Mesendoderm (in vitro differentiated cells): ENCODE measurements at regions not wholly inside any gene's neighbourhood (a gene's known extent, or its start where the extent isn't known, plus 50 kb on each side); places are given as distances from the start of the nearest gene placed in this dataset.
"Not testable (repeated sequence)": the region's sequence is repeated elsewhere in the genome, so short reads cannot be mapped to it uniquely, and the experiment has no call there.

Source experiments
- DNase-seq: peaks from one replicate; pipeline ENCODE4 v3.0.0; 2013
- H2AK5ac ChIP-seq: 2 replicates; pipeline ENCODE4 v1.6.1; 2013; ENCODE audit warnings: low read length, inconsistent platforms
- H2BK120ac ChIP-seq: 2 replicates; pipeline ENCODE4 v1.6.1; 2013; ENCODE audit warnings: low read depth, mild to moderate bottlenecking, low read length, moderate library complexity, mixed read lengths
- H2BK15ac ChIP-seq: replicated peaks from 2 replicates; pipeline ENCODE4 v1.6.1; 2013; ENCODE audit warnings: low read depth, mild to moderate bottlenecking, moderate library complexity
- H2BK5ac ChIP-seq: 2 replicates; pipeline ENCODE4 v1.6.1; 2013; ENCODE audit warnings: low read length, inconsistent platforms
- H3K18ac ChIP-seq: 2 replicates; pipeline ENCODE4 v1.6.1; 2013; ENCODE audit warnings: mild to moderate bottlenecking, low read length, mixed read lengths
- H3K23ac ChIP-seq: one replicate; pipeline ENCODE4 v1.6.1; 2013; ENCODE audit warnings: low read length
- H3K27ac ChIP-seq: 2 replicates; pipeline ENCODE4 v1.5.1; 2013; ENCODE audit warnings: low read depth, mild to moderate bottlenecking, inconsistent platforms, low read length, moderate library complexity
- H3K27me3 ChIP-seq: 2 replicates; pipeline ENCODE4 v1.6.1; 2013; ENCODE audit warnings: low read length, control low read depth, mild to moderate bottlenecking, inconsistent platforms; ENCODE audit not compliant: insufficient read depth, poor library complexity
- H3K36me3 ChIP-seq: 2 replicates; pipeline ENCODE4 v1.6.1; 2013; ENCODE audit warnings: low read length, inconsistent platforms; ENCODE audit not compliant: control insufficient read depth, insufficient read depth
- H3K4ac ChIP-seq: one replicate; pipeline ENCODE4 v1.6.1; 2013; ENCODE audit warnings: low read depth, mild to moderate bottlenecking, low read length, moderate library complexity
- H3K4me1 ChIP-seq: 2 replicates; pipeline ENCODE4 v1.6.1; 2013; ENCODE audit warnings: low read depth, low read length, inconsistent platforms; ENCODE audit not compliant: control insufficient read depth
- H3K4me2 ChIP-seq: 2 replicates; pipeline ENCODE4 v1.6.1; 2013; ENCODE audit warnings: low read length
- H3K4me3 ChIP-seq: 2 replicates; pipeline ENCODE4 v1.5.1; 2013; ENCODE audit warnings: mild to moderate bottlenecking, low read length
- H3K56ac ChIP-seq: one replicate; pipeline ENCODE4 v1.6.1; 2013; ENCODE audit warnings: low read length
- H3K79me1 ChIP-seq: 2 replicates; pipeline ENCODE4 v1.6.1; 2013; ENCODE audit warnings: low read length, inconsistent platforms
- H3K79me2 ChIP-seq: 2 replicates; pipeline ENCODE4 v1.6.1; 2013; ENCODE audit warnings: mild to moderate bottlenecking, low read length; ENCODE audit not compliant: control insufficient read depth, insufficient read depth
- H3K9ac ChIP-seq: 2 replicates; pipeline ENCODE4 v1.6.1; 2013; ENCODE audit warnings: low read length, inconsistent platforms
- H4K5ac ChIP-seq: one replicate; pipeline ENCODE4 v1.6.1; 2013; ENCODE audit warnings: low read length
- H4K8ac ChIP-seq: one replicate; pipeline ENCODE4 v1.6.1; 2013; ENCODE audit warnings: low read depth, mild to moderate bottlenecking, control low read depth, low read length, moderate library complexity
- WGBS: extraction: QIAGEN DNeasy Blood & Tissue Kit; methylation state at CpG from one replicate; pipeline ENCODE4 v1.1.7; 2013; ENCODE audit warnings: low lambda C conversion rate, missing lambda C conversion rate; ENCODE audit not compliant: insufficient coverage; ENCODE audit errors: extremely low coverage; 5-methylcytosine and 5-hydroxymethylcytosine counted together

DNA sequence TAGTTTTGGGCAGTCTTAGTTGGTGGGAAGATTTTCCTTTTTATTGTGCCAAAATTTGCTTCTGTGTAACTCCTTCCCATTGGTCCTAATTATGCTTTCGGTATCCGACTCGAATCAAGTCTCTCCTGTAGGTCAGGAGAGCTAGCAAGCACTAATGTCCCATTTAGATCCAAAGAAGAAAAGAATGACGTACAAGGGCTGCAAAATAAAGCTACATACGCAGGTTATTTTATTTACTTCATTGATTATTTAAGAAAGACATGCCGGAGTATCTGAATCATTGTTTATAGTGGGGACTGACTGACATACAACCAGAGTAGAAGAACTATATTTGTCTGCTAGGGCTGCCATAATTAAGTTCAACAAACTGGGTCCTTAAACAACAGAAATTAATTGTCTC, 648.5 kb downstream of the CPS1 start:
- Histone ChIP-seq H3K27me3 (no peaks in the 10 kb centered on the region), H2AK5ac (no peak overlapping the region), H3K4me1 (no peaks in the 10 kb centered on the region), H3K27ac (no peak overlapping the region), H2BK15ac (no peak overlapping the region), H3K4ac (no peak overlapping the region), H2BK120ac (no peak overlapping the region), H3K79me2 (no peaks in the 10 kb centered on the region), H3K79me1 (no peaks in the 10 kb centered on the region), H3K23ac (no peak overlapping the region), H4K5ac (no peak overlapping the region), H3K56ac (no peak overlapping the region), H3K18ac (no peak overlapping the region), H2BK5ac (no peak overlapping the region), H3K36me3 (no peaks in the 10 kb centered on the region), H3K4me3 (no peak overlapping the region), H4K8ac (no peak overlapping the region), H3K4me2 (no peak overlapping the region), H3K9ac (no peak overlapping the region)
- WGBS = no CpG with 5 or more reads among the region's 6 CpGs
- DNase-seq = no peak

DNA sequence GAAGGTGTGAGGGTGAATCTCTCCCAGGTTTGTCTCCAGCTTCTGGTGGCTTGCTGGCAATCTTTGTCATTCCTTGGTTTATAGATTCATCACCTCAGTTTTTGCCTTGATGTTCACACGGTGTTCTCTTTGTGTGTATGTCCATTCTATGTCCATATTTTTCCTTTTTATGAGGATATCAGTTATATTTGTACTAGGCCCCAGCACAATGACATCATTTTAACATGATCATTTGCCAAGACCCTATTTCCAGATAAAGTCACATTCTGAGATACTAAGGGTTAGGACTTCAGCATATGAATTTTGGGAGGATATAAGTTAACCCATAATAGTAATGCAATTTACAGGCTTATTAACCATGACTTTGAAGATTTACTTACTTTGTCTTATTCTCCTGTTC, 649.0 kb downstream of the CPS1 start:
- no peaks in the 10 kb centered on the region for H3K36me3 ChIP-seq
- no peak for DNase-seq
- no peak overlapping the region for H4K5ac ChIP-seq
- H3K18ac ChIP-seq = no peak overlapping the region
- H3K4me3 ChIP-seq = no peak overlapping the region
- no peak overlapping the region for H4K8ac ChIP-seq
- no peak overlapping the region for H3K4me2 ChIP-seq
- no peak overlapping the region for H2BK15ac ChIP-seq
- H3K4ac ChIP-seq = no peak overlapping the region
- H2BK5ac ChIP-seq = no peak overlapping the region
- no peaks in the 10 kb centered on the region for H3K79me2 ChIP-seq
- no peak overlapping the region for H2AK5ac ChIP-seq
- H3K23ac ChIP-seq = no peak overlapping the region
- no peaks in the 10 kb centered on the region for H3K79me1 ChIP-seq
- H3K27ac ChIP-seq = no peak overlapping the region
- H3K4me1 ChIP-seq = no peaks in the 10 kb centered on the region
- no peaks in the 10 kb centered on the region for H3K27me3 ChIP-seq
- H2BK120ac ChIP-seq = no peak overlapping the region
- no CpG with 5 or more reads among the region's 1 CpG for WGBS
- no peak overlapping the region for H3K56ac ChIP-seq
- H3K9ac ChIP-seq = no peak overlapping the region

DNA sequence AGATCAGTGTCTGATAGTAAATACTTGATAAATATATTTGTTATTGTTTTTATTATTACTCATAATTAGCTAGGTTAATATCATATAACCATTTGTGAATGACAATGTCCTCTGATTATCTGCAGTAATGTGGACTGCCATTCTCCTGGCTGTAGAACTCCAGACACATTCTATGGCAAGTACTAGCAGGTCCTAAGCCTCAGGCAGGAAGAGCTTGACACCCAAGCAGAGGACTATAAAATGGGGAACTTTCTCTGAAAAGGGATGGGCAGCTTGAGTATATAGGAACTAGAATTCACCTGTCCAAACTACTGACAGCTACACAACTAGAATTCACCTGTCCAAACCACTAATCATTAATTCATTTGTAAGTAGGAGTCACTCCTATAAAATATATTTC, 649.4 kb downstream of the CPS1 start:
- DNase-seq = no peak
- H3K79me1 ChIP-seq = no peaks in the 10 kb centered on the region
- H3K4me2 ChIP-seq = no peak overlapping the region
- H2AK5ac ChIP-seq = no peak overlapping the region
- no peak overlapping the region for H3K27ac ChIP-seq
- no peak overlapping the region for H3K4ac ChIP-seq
- no peaks in the 10 kb centered on the region for H3K27me3 ChIP-seq
- H4K5ac ChIP-seq = no peak overlapping the region
- no peaks in the 10 kb centered on the region for H3K4me1 ChIP-seq
- H4K8ac ChIP-seq = no peak overlapping the region
- no peak overlapping the region for H2BK15ac ChIP-seq
- H3K36me3 ChIP-seq = no peaks in the 10 kb centered on the region
- H3K23ac ChIP-seq = no peak overlapping the region
- H3K56ac ChIP-seq = no peak overlapping the region
- H2BK5ac ChIP-seq = no peak overlapping the region
- no peak overlapping the region for H3K4me3 ChIP-seq
- no peak overlapping the region for H2BK120ac ChIP-seq
- no peak overlapping the region for H3K18ac ChIP-seq
- H3K79me2 ChIP-seq = no peaks in the 10 kb centered on the region
- H3K9ac ChIP-seq = no peak overlapping the region

DNA sequence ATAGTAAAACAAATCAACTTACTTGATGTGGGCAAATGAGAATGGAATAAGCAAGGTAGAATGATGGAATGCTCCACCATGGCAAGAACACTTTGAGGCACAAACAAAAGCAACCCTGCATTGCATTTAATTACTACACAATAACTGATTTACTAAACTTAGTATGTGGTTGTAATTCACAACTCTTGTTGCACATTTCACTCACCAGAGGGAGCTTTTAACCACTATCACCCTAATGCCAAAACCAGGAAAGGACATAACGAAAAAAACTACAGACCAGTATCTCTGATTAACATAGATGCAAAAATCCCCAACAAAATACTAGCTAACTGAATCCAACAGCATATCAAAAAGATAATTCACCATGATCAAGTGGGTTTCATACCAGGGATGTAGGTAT, 659.8 kb downstream of the CPS1 start:
- Histone ChIP-seq H3K4me3 (no peak overlapping the region), H4K8ac (no peak overlapping the region), H4K5ac (no peak overlapping the region), H2BK5ac (no peak overlapping the region), H3K23ac (no peak overlapping the region), H3K79me2 (no peaks in the 10 kb centered on the region), H3K79me1 (no peaks in the 10 kb centered on the region), H3K27me3 (no peaks in the 10 kb centered on the region), H2AK5ac (no peak overlapping the region), H3K9ac (no peak overlapping the region), H3K4ac (no peak overlapping the region), H3K36me3 (no peaks in the 10 kb centered on the region), H3K56ac (no peak overlapping the region), H3K4me2 (no peak overlapping the region), H2BK15ac (no peak overlapping the region), H3K18ac (no peak overlapping the region), H3K27ac (no peak overlapping the region), H2BK120ac (no peak overlapping the region), H3K4me1 (no peaks in the 10 kb centered on the region)
- WGBS = no CpG with 5 or more reads among the region's 1 CpG
- DNase-seq = peak; percentile 53

DNA sequence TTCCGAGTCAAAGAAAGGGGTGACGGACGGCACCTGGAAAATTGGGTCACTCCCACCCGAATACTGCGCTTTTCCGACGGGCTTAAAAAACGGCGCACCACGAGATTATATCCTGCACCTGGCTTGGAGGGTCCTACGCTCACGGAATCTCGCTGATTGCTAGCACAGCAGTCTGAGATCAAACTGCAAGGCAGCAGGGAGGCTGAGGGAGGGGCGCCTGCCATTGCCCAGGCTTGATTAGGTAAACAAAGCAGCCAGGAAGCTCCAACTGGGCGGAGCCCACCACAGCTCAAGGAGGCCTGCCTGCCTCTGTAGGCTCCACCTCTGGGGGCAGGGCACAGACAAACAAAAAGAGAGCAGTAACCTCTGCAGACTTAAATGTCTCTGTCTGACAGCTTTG, 663.1 kb downstream of the CPS1 start:
- H3K18ac ChIP-seq, H3K27ac ChIP-seq, H4K8ac ChIP-seq, H3K36me3 ChIP-seq, H2BK5ac ChIP-seq, H3K23ac ChIP-seq, H3K79me2 ChIP-seq, H2AK5ac ChIP-seq, H3K4ac ChIP-seq, H3K79me1 ChIP-seq, H3K4me1 ChIP-seq, H3K4me2 ChIP-seq, H3K9ac ChIP-seq, H3K4me3 ChIP-seq, H3K27me3 ChIP-seq, DNase-seq, H4K5ac ChIP-seq, H3K56ac ChIP-seq, H2BK15ac ChIP-seq, H2BK120ac ChIP-seq: not testable (repeated sequence)
- whole genome bisulfite sequencing = no CpG with 5 or more reads among the region's 15 CpGs

DNA sequence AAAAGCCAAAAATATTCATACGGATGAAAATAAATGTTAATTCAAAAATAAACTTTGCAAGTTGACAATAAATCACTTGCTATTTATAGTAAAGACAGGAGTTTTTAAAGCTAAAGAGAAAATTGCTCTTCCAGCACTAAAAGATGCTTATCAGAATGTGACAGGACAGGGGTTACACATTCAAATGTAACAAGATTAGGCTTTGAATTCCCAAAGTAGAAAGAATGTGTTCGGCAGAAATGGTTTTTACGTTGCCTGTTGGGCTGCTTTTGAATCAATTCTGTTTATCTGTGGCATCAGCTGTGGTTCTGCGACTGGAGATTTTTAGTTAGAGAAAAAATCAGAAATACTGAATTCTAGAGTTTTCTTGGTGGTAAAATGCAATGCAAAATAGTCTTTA, 669.4 kb downstream of the CPS1 start:
- Histone ChIP-seq H3K9ac (no peak overlapping the region), H3K79me1 (no peaks in the 10 kb centered on the region), H3K27ac (no peak overlapping the region), H4K8ac (no peak overlapping the region), H3K18ac (no peak overlapping the region), H3K23ac (no peak overlapping the region), H3K4me1 (no peaks in the 10 kb centered on the region), H3K4me3 (no peak overlapping the region), H2AK5ac (no peak overlapping the region), H3K36me3 (no peaks in the 10 kb centered on the region), H2BK5ac (no peak overlapping the region), H4K5ac (no peak overlapping the region), H3K27me3 (no peaks in the 10 kb centered on the region), H3K4me2 (no peak overlapping the region), H3K4ac (no peak overlapping the region), H3K56ac (no peak overlapping the region), H2BK120ac (no peak overlapping the region), H3K79me2 (no peaks in the 10 kb centered on the region), H2BK15ac (no peak overlapping the region)
- peak; percentile 22 for DNase-seq
- WGBS = no CpG with 5 or more reads among the region's 4 CpGs
